Endothelial cell of umbilical vein (primary cell): ENCODE measurements at regions not wholly inside any gene's neighbourhood (a gene's known extent, or its start where the extent isn't known, plus 50 kb on each side); places are given as distances from the start of the nearest gene placed in this dataset.

ENCODE experiments used
- BruUV-seq: library from RNA; stranded (reverse); fragments of 400-500 nt; replicated peaks from 2 replicates; lab custom pipeline; 2021; lab: Mats Ljungman, UMichigan
- CTCF ChIA-PET: fragments of 300-600, 350-600 bp; sonication (Branson Sonifier 250); formaldehyde crosslinking; loops from one replicate; lab custom pipeline; 2021; ENCODE audit warnings: antibody characterized with exemption, inconsistent platforms; lab: Charles Lee
- POLR2A ChIA-PET: fragments of 300-600, 350-600 bp; sonication (Branson Sonifier 250); formaldehyde crosslinking; loops from one replicate; lab custom pipeline; 2021; ENCODE audit warnings: antibody characterized with exemption, inconsistent platforms; lab: Charles Lee
- DNase-seq: peaks from one replicate; pipeline ENCODE4 v3.0.0-alpha.2; 2011; ENCODE audit warnings: low read depth, low spot score
- FAIRE-seq: peaks from 2 replicates; lab custom pipeline; 2011; peaks lifted over from hg19 to GRCh38; lab: Jason Lieb, UNC
- H2AFZ ChIP-seq: 2 replicates; pipeline ENCODE4 v1.6.0; 2012; ENCODE audit warnings: low read depth, low read length, control low read depth, inconsistent platforms
- H3K27ac ChIP-seq: 2 replicates; pipeline ENCODE4 v1.5.1; 2011; ENCODE audit warnings: low read depth, mild to moderate bottlenecking, control low read depth, low read length, moderate library complexity; ENCODE audit not compliant: insufficient read depth
- H3K27me3 ChIP-seq, 2 experiments: 2 replicates each; pipeline versions ENCODE4 v1.6.0 to v1.6.1; 2011; ENCODE audit warnings: low read length in 2 of 2, mixed read lengths in 1 of 2; ENCODE audit not compliant: control insufficient read depth in 2 of 2, insufficient read depth in 2 of 2
- H3K36me3 ChIP-seq, 2 experiments: 2 replicates in 1 of 2; 3 replicates in 1 of 2; pipeline ENCODE4 v1.5.1; 2011; ENCODE audit warnings: low read length in 2 of 2, mild to moderate bottlenecking in 1 of 2, moderate library complexity in 1 of 2; ENCODE audit not compliant: control insufficient read depth in 2 of 2, insufficient read depth in 2 of 2; ENCODE audit errors: extremely low read depth in 1 of 2
- H3K4me1 ChIP-seq: 3 replicates; pipeline ENCODE4 v1.5.1; 2011; ENCODE audit warnings: mild to moderate bottlenecking, low read length; ENCODE audit not compliant: control insufficient read depth, insufficient read depth; ENCODE audit errors: extremely low read depth
- H3K4me2 ChIP-seq: 2 replicates; pipeline ENCODE4 v1.6.1; 2011; ENCODE audit warnings: low read length, control low read depth, mixed read lengths; ENCODE audit not compliant: insufficient read depth
- H3K4me3 ChIP-seq, 3 experiments: fragments of 200-600 bp in 1 of 3; sonication (generic), shearing (Covaris generic) in 1 of 3; replicated peaks in 1 of 3; 2 replicates each; pipeline ENCODE4 v1.5.1; 2011 to 2016; ENCODE audit warnings: control low read depth in 3 of 3, low read length in 3 of 3, mild to moderate bottlenecking in 2 of 3, inconsistent platforms in 1 of 3, low read depth in 1 of 3, moderate library complexity in 1 of 3; ENCODE audit not compliant: insufficient read depth in 1 of 3
- H3K79me2 ChIP-seq: 2 replicates; pipeline ENCODE4 v1.6.0; 2012; ENCODE audit warnings: low read length, inconsistent platforms; ENCODE audit not compliant: control insufficient read depth, insufficient read depth
- H3K9ac ChIP-seq: replicated peaks from 2 replicates; pipeline ENCODE3; 2011; ENCODE audit warnings: low read length, control low read depth; ENCODE audit not compliant: insufficient read depth; ENCODE audit errors: extremely low read depth
- H3K9me1 ChIP-seq: replicated peaks from 3 replicates; pipeline ENCODE4 v1.6.0; 2011; ENCODE audit warnings: mild to moderate bottlenecking, low read length; ENCODE audit not compliant: control insufficient read depth, insufficient read depth; ENCODE audit errors: extremely low read depth
- H3K9me3 ChIP-seq: replicated peaks from 2 replicates; pipeline ENCODE4 v1.5.1; 2012; ENCODE audit warnings: low read length, inconsistent platforms; ENCODE audit not compliant: control insufficient read depth, insufficient read depth
- H4K20me1 ChIP-seq: replicated peaks from 2 replicates; pipeline ENCODE3; 2011; ENCODE audit warnings: mild to moderate bottlenecking, low read length; ENCODE audit not compliant: control insufficient read depth, insufficient read depth; ENCODE audit errors: extremely low read depth
- EZH2 ChIP-seq: IDR thresholded peaks from 2 replicates; pipeline ENCODE4 v1.6.1; 2012; ENCODE audit warnings: borderline replicate concordance, low read depth, mild to moderate bottlenecking, moderate library complexity, low read length, inconsistent platforms; ENCODE audit not compliant: severe bottlenecking
- FOS ChIP-seq: IDR thresholded peaks from 2 replicates; pipeline ENCODE4 v1.6.1; 2011; ENCODE audit warnings: mild to moderate bottlenecking, low read length, moderate library complexity, borderline replicate concordance; ENCODE audit not compliant: insufficient read depth
- GATA2 ChIP-seq: IDR thresholded peaks from 2 replicates; pipeline ENCODE4 v1.7.0; 2011; ENCODE audit warnings: low read depth, mild to moderate bottlenecking, moderate library complexity, mixed read lengths, low read length; ENCODE audit not compliant: insufficient read length, insufficient read depth
- JUN ChIP-seq: IDR thresholded peaks from 2 replicates; pipeline ENCODE4 v1.6.1; 2011; ENCODE audit warnings: borderline replicate concordance, low read depth; ENCODE audit not compliant: insufficient read length, insufficient read depth
- MYC ChIP-seq: IDR thresholded peaks from one replicate; pipeline ENCODE4 v1.6.1; 2011; ENCODE audit warnings: mild to moderate bottlenecking, low read depth, low read length
- POLR2A ChIP-seq: IDR thresholded peaks from 2 replicates; pipeline ENCODE4 v1.6.1; 2012; ENCODE audit warnings: low read depth, mild to moderate bottlenecking, control low read depth, low read length
- dilution Hi-C: fragments of 300-500 bp; cut with MboI; formaldehyde crosslinking; loops from one replicate; pipeline ENCODE4 v1.15.0; 2019; ENCODE audit warnings: low sequenced_read_pairs; ENCODE audit not compliant: extremely low pct_ligation_motif_present
- intact Hi-C: fragments of 100-400 bp; cut with micrococcal nuclease; formaldehyde crosslinking; loops from one replicate; pipeline ENCODE4 v1.10.0; 2022
- TF ChIP-seq, protein P1 (sequence below): IDR thresholded peaks from 2 replicates; pipeline ENCODE4 v1.6.1; 2011; ENCODE audit not compliant: insufficient read depth, insufficient read length

DNA sequence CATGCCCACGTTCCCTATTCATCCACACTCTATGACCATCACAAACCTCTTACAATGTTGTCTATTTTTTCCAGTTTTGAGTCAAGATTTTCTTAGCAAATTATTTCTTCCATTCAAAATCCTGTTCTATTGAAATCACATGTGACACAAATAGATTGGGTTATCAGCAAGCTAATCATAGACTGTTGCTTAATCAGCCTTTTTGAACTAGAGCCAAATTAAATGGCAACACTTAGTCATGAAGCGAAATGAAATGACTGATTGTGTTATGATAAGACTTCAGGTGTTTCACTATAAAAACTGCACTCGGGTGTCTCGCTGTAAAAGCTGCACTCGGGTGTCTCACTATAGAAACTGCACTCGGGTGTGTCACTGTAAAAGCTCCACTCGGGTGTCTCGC, 890.0 kb upstream of the FRG1 start:
- TF ChIP-seq, protein P1, sequence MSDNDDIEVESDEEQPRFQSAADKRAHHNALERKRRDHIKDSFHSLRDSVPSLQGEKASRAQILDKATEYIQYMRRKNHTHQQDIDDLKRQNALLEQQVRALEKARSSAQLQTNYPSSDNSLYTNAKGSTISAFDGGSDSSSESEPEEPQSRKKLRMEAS: no peak
- TF ChIP-seq MYC: no peak
- TF ChIP-seq EZH2: no peak
- TF ChIP-seq JUN: no peak
- TF ChIP-seq GATA2: no peak
- H3K27me3 ChIP-seq: no peaks in the 10 kb centered on the region
- no peak overlapping the region for H3K4me3 ChIP-seq
- intact Hi-C loops: no loop called here
- DNase-seq (no peak), FAIRE-seq (no peak)
- H3K79me2 ChIP-seq: no peaks in the 10 kb centered on the region
- no peaks in the 10 kb centered on the region for H3K36me3 ChIP-seq
- dilution Hi-C loops: no loop called here
- H3K9me3 ChIP-seq: peaks cover 2% of the 10 kb centered on the region
- no peaks in the 10 kb centered on the region for H3K4me1 ChIP-seq
- CTCF ChIA-PET: no interaction called here
- BruUV-seq: no TSS peak
- H3K27ac ChIP-seq: no peak overlapping the region
- no peak overlapping the region for H2AFZ ChIP-seq
- no peaks in the 10 kb centered on the region for H4K20me1 ChIP-seq
- POLR2A ChIA-PET: no interaction called here
- no peak overlapping the region for H3K9ac ChIP-seq
- no peak overlapping the region for H3K4me2 ChIP-seq
- H3K9me1 ChIP-seq: no peaks in the 10 kb centered on the region

DNA sequence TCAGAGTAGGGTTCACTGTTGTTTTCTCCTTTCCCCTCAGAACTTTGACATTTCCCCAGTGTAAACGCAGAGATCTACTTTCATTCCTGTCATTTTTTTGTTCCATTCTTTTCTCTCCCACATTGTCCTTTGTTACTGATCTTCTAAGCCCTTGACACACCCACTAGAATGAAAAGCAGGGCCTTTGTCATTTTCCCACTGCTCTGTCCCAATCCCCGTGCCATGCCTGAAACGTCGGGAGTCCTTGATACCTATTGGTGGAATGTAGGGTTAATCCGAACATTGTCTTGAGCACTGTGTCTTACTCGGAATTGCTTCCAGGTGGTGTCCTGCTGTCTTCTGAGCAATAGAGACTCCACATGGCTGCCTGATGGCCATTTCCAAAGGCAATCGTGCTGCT, 887.1 kb upstream of the FRG1 start:
- dilution Hi-C loops (no loop called here), intact Hi-C loops (no loop called here)
- Histone ChIP-seq H4K20me1 (no peaks in the 10 kb centered on the region), H3K4me1 (no peaks in the 10 kb centered on the region), H3K27ac (no peak overlapping the region), H3K79me2 (no peaks in the 10 kb centered on the region), H3K9ac (no peak overlapping the region), H3K9me3 (peaks cover 2% of the 10 kb centered on the region), H3K36me3 (no peaks in the 10 kb centered on the region), H2AFZ (no peak overlapping the region), H3K4me3 (no peak overlapping the region), H3K9me1 (no peaks in the 10 kb centered on the region), H3K27me3 (no peaks in the 10 kb centered on the region), H3K4me2 (no peak overlapping the region)
- ChIA-PET POLR2A (no interaction called here), CTCF (no interaction called here)
- BruUV-seq: no TSS peak
- DNase-seq (no peak), FAIRE-seq (no peak)
- TF ChIP-seq, protein P1: no peak
- TF ChIP-seq EZH2 (no peak), JUN (no peak), GATA2 (no peak), MYC (no peak), POLR2A (no peak), FOS (no peak)
